Testis (tissue), 2 donors: ENCODE measurements at regions not wholly inside any gene's neighbourhood (a gene's known extent, or its start where the extent isn't known, plus 50 kb on each side); places are given as distances from the start of the nearest gene placed in this dataset.

ENCODE experiments used
- POLR2A ChIP-seq: fragments of 450-650 bp; IDR thresholded peaks from one replicate; pipeline ENCODE4 v1.6.1; 2017; ENCODE audit warnings: antibody characterized with exemption, mild to moderate bottlenecking, moderate library complexity
- TF ChIP-seq, protein P1 (sequence below), 3 experiments: fragments of 450-650 bp in 2 of 3; fragments of 200-600 bp in 1 of 3; sonication (generic) in 1 of 3; IDR thresholded peaks; one replicate each; pipeline ENCODE4 v1.5.1; 2016 to 2019; ENCODE audit warnings: antibody characterized with exemption in 3 of 3, mild to moderate bottlenecking in 2 of 3, moderate library complexity in 1 of 3

DNA sequence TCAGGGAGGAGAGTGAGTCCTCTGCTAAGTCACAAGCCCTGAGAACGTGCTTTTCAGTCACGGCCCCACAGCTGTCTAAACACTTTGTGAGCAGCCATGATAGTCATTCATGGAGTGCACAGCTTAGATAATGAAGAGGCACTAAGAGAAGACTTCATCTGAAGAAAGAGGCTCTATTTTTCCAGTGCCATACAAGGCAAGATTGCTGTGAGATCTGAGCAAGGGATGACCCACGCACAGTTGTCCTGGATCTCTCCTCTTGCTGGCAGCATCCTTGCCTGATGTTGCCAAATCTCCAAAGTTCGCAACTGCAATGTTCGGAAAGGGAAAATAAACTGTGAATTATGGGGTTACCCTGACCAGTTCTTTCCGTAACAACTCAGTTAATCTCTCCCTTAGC, 418.7 kb downstream of the MEIS1 start:
- TF ChIP-seq, protein P1, sequence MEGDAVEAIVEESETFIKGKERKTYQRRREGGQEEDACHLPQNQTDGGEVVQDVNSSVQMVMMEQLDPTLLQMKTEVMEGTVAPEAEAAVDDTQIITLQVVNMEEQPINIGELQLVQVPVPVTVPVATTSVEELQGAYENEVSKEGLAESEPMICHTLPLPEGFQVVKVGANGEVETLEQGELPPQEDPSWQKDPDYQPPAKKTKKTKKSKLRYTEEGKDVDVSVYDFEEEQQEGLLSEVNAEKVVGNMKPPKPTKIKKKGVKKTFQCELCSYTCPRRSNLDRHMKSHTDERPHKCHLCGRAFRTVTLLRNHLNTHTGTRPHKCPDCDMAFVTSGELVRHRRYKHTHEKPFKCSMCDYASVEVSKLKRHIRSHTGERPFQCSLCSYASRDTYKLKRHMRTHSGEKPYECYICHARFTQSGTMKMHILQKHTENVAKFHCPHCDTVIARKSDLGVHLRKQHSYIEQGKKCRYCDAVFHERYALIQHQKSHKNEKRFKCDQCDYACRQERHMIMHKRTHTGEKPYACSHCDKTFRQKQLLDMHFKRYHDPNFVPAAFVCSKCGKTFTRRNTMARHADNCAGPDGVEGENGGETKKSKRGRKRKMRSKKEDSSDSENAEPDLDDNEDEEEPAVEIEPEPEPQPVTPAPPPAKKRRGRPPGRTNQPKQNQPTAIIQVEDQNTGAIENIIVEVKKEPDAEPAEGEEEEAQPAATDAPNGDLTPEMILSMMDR (IDR thresholded peaks at IDR 0.05) = no peak
- TF ChIP-seq POLR2A = no peak
